ENCODE measurements at regions not wholly inside any gene's neighbourhood (a gene's known extent, or its start where the extent isn't known, plus 50 kb on each side); places are given as distances from the start of the nearest gene placed in this dataset.

DNA sequence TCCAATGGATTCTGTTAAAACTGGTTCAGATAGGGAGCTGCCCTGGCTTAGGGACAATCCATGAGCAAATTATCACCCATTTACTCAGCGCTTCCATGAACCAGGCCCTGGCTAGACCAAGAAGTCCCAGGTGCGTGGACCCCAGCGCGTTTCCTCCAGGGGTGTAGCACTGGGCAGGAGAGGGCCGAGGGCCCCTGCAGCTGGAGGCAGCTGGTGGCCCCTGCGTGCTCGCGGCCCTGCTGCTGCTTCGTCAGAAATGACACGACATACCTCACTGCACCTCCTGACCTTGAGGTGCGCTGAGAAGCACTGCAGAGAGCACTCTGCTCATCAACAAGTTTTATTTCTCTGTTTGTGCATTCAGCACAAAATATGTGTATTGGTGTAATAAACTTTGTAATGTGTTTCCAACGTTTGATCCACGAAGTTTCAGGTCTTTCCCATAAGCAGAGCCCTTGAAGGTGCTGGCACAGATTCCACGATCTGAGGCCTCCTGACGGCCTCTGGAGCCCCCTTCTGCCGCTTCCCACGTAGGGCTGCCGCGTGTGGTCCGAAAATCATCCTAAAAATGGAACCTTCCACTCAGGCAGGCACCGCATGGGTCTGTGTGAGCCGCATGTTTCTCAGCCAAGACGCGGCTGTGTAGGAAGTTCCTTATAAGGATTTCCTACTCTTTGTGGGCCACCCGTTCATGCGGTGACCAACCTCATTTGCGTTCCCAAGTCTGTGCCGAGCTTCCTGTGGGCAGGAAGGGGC, 50.8 kb upstream of the ZCCHC14 start (continued):
- TF ChIP-seq ESRRA (IDR thresholded peaks at IDR 0.05; ENCODE audit: low read length) (no peak), SRF (IDR thresholded peaks at IDR 0.05; ENCODE audit: low read depth in 2 of 2, low read length in 2 of 2) (no peak), ZNF217 (IDR thresholded peaks at IDR 0.05) (no peak), HDAC6 (IDR thresholded peaks at IDR 0.05; ENCODE audit: unreplicated experiment) (no peak), RELA (IDR thresholded peaks at IDR 0.05; ENCODE audit: borderline replicate concordance, partially characterized antibody) (no peak), CEBPB (IDR thresholded peaks at IDR 0.05; ENCODE audit: borderline replicate concordance in 1 of 2, low read depth in 2 of 2, low read length in 2 of 2) (no peak)
- TF ChIP-seq, protein P1, sequence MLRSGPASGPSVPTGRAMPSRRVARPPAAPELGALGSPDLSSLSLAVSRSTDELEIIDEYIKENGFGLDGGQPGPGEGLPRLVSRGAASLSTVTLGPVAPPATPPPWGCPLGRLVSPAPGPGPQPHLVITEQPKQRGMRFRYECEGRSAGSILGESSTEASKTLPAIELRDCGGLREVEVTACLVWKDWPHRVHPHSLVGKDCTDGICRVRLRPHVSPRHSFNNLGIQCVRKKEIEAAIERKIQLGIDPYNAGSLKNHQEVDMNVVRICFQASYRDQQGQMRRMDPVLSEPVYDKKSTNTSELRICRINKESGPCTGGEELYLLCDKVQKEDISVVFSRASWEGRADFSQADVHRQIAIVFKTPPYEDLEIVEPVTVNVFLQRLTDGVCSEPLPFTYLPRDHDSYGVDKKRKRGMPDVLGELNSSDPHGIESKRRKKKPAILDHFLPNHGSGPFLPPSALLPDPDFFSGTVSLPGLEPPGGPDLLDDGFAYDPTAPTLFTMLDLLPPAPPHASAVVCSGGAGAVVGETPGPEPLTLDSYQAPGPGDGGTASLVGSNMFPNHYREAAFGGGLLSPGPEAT (IDR thresholded peaks at IDR 0.05; ENCODE audit: low read depth), result no peak
- TF ChIP-seq, protein P2, sequence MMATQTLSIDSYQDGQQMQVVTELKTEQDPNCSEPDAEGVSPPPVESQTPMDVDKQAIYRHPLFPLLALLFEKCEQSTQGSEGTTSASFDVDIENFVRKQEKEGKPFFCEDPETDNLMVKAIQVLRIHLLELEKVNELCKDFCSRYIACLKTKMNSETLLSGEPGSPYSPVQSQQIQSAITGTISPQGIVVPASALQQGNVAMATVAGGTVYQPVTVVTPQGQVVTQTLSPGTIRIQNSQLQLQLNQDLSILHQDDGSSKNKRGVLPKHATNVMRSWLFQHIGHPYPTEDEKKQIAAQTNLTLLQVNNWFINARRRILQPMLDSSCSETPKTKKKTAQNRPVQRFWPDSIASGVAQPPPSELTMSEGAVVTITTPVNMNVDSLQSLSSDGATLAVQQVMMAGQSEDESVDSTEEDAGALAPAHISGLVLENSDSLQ (IDR thresholded peaks at IDR 0.05), result no peak
- TF ChIP-seq, protein P3, sequence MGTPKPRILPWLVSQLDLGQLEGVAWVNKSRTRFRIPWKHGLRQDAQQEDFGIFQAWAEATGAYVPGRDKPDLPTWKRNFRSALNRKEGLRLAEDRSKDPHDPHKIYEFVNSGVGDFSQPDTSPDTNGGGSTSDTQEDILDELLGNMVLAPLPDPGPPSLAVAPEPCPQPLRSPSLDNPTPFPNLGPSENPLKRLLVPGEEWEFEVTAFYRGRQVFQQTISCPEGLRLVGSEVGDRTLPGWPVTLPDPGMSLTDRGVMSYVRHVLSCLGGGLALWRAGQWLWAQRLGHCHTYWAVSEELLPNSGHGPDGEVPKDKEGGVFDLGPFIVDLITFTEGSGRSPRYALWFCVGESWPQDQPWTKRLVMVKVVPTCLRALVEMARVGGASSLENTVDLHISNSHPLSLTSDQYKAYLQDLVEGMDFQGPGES (IDR thresholded peaks at IDR 0.05), result no peak
- TF ChIP-seq, protein P4, sequence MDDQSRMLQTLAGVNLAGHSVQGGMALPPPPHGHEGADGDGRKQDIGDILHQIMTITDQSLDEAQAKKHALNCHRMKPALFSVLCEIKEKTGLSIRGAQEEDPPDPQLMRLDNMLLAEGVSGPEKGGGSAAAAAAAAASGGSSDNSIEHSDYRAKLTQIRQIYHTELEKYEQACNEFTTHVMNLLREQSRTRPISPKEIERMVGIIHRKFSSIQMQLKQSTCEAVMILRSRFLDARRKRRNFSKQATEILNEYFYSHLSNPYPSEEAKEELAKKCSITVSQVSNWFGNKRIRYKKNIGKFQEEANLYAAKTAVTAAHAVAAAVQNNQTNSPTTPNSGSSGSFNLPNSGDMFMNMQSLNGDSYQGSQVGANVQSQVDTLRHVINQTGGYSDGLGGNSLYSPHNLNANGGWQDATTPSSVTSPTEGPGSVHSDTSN (IDR thresholded peaks at IDR 0.05; ENCODE audit: insufficient replicate concordance, low read depth, low read length), result no peak
- TF ChIP-seq, protein P5, sequence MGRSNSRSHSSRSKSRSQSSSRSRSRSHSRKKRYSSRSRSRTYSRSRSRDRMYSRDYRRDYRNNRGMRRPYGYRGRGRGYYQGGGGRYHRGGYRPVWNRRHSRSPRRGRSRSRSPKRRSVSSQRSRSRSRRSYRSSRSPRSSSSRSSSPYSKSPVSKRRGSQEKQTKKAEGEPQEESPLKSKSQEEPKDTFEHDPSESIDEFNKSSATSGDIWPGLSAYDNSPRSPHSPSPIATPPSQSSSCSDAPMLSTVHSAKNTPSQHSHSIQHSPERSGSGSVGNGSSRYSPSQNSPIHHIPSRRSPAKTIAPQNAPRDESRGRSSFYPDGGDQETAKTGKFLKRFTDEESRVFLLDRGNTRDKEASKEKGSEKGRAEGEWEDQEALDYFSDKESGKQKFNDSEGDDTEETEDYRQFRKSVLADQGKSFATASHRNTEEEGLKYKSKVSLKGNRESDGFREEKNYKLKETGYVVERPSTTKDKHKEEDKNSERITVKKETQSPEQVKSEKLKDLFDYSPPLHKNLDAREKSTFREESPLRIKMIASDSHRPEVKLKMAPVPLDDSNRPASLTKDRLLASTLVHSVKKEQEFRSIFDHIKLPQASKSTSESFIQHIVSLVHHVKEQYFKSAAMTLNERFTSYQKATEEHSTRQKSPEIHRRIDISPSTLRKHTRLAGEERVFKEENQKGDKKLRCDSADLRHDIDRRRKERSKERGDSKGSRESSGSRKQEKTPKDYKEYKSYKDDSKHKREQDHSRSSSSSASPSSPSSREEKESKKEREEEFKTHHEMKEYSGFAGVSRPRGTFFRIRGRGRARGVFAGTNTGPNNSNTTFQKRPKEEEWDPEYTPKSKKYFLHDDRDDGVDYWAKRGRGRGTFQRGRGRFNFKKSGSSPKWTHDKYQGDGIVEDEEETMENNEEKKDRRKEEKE (IDR thresholded peaks at IDR 0.05), result no peak
